Osteocyte (in vitro differentiated cells): ENCODE measurements at regions not wholly inside any gene's neighbourhood (a gene's known extent, or its start where the extent isn't known, plus 50 kb on each side); places are given as distances from the start of the nearest gene placed in this dataset.

ENCODE experiments used
- DNase-seq: peaks from one replicate; pipeline ENCODE4 v3.0.0; 2021; ENCODE audit warnings: mixed read lengths; ENCODE audit not compliant: unreplicated experiment; ENCODE audit errors: extremely low spot score
- H3K27ac Mint-ChIP-seq: one replicate; pipeline ENCODE4 v1.8.0; 2021; ENCODE audit warnings: mild to moderate bottlenecking, mixed read lengths; ENCODE audit not compliant: unreplicated experiment
- H3K27me3 Mint-ChIP-seq: one replicate; pipeline ENCODE4 v1.8.0; 2021; ENCODE audit warnings: mixed read lengths; ENCODE audit not compliant: unreplicated experiment
- H3K36me3 Mint-ChIP-seq: one replicate; pipeline ENCODE4 v1.8.0; 2021; ENCODE audit warnings: mixed read lengths; ENCODE audit not compliant: unreplicated experiment
- H3K4me1 Mint-ChIP-seq: one replicate; pipeline ENCODE4 v1.8.0; 2021; ENCODE audit warnings: mixed read lengths; ENCODE audit not compliant: unreplicated experiment
- H3K4me3 Mint-ChIP-seq: one replicate; pipeline ENCODE4 v1.8.0; 2021; ENCODE audit warnings: mild to moderate bottlenecking, moderate library complexity, mixed read lengths; ENCODE audit not compliant: unreplicated experiment
- H3K9me3 Mint-ChIP-seq: one replicate; pipeline ENCODE4 v1.8.0; 2021; ENCODE audit warnings: mixed read lengths; ENCODE audit not compliant: unreplicated experiment
- CTCF ChIP-seq: fragments of 200-600 bp; sonication (generic); IDR thresholded peaks from 2 replicates; pipeline ENCODE4 v1.5.0; 2021; ENCODE audit warnings: antibody characterized with exemption, mild to moderate bottlenecking, moderate library complexity

GRCh38 chr1:78437941-78438340 is 52.8 kb upstream of the PTGFR start:
- TF ChIP-seq CTCF = no peak
- Mint-ChIP-seq H3K27ac (no peak overlapping the region), H3K36me3 (no peaks in the 10 kb centered on the region), H3K27me3 (peaks cover 14% of the 10 kb centered on the region), H3K9me3 (peaks cover 9% of the 10 kb centered on the region), H3K4me1 (peaks cover 4% of the 10 kb centered on the region), H3K4me3 (no peak overlapping the region)
- no peak for DNase-seq

GRCh38 chr1:78440381-78440793 is 50.4 kb upstream of the PTGFR start:
- no peaks in the 10 kb centered on the region for H3K9me3 Mint-ChIP-seq
- H3K4me3 Mint-ChIP-seq = no peak overlapping the region
- peaks cover 15% of the 10 kb centered on the region for H3K27me3 Mint-ChIP-seq
- no peak for TF ChIP-seq CTCF
- H3K27ac Mint-ChIP-seq = no peak overlapping the region
- peaks cover 4% of the 10 kb centered on the region for H3K4me1 Mint-ChIP-seq
- DNase-seq = no peak
- H3K36me3 Mint-ChIP-seq = no peaks in the 10 kb centered on the region
